Hematopoietic multipotent progenitor cell treated with erythropoietin and hydrocortisone succinate and interleukin-3 and kit ligand, for 6 days (in vitro differentiated cells): ENCODE measurements at regions not wholly inside any gene's neighbourhood (a gene's known extent, or its start where the extent isn't known, plus 50 kb on each side); places are given as distances from the start of the nearest gene placed in this dataset.

Source experiments
- DNase-seq: peaks from one replicate; pipeline ENCODE4 v3.0.0-alpha.2; 2015

DNA sequence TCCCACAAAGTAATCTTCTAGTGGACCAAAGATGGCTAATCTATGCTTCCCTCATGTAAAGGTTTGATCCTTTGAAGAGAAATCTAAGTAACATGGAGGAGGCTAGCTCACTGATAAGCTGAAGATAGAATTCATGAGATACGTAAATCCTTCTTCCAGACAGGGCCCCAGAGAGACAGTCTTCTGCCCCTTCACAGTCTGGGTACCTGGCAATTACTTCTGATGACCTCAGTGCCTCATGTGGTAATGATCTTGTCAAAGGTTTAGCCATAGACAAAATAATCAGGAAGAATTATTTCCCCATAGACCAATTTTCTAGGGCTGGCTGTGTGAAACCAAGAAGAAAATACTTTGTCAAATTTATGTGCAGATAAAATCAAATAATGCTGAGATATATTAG, 495.8 kb downstream of the METTL4 start:
- no peak for DNase-seq

DNA sequence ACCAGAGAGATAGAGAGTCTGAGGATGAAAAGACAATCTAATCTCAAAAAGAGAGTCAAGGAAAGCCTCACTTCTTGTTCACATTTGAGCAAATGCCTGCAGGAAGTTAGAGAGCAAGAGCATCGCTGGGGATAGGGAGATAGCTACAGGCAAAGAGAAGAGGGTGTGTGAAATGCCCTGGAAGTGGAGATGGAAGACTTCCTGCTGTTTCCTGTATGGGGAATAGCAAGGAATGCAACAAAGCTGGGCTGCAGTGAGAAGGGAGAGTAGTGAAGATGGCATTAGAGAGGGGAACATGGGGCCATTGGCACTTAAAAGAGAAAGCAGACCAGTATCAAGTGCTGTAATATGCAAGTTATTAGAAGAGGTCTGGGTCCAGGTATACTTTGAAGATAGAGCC, 488.6 kb downstream of the METTL4 start:
- no peak for DNase-seq

DNA sequence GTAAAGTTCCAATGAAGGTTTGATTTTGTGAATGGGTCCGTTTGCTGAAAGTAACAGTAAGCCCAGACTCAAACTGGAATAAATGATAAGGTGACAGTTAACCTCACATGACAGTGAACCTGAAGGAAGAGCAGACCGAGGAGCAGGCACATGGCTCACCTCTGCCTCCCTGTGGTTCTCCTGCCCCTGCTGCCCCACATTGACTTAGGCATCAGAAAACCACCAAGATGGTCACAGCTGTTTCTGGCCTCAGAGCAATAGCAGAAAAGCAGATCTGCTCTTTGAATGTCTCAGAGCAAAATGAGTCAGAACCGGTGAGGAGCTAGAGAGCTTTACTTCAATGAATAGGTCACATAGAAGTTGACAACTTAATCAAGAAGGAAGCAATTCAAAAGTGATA, 487.6 kb downstream of the METTL4 start:
- DNase-seq = peak; percentile 51

DNA sequence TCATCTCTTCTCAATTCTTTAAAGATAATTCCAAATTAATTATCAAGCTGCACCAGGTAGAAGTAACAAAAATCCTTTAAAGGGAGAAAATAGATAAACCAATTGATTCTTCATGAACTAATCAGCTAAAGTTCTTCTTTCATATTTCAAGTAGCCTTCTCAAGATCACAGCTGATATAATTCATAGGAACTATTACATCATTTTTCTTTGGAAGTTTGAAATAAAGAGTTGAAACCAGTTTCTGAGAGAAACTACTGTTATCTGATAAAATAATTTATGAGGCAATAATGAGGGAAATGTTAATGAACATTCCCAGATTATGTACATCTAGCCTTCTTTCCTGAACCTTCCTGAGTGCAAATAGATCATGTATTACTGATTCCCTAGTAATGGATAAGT, 484.9 kb downstream of the METTL4 start:
- DNase-seq = no peak

DNA sequence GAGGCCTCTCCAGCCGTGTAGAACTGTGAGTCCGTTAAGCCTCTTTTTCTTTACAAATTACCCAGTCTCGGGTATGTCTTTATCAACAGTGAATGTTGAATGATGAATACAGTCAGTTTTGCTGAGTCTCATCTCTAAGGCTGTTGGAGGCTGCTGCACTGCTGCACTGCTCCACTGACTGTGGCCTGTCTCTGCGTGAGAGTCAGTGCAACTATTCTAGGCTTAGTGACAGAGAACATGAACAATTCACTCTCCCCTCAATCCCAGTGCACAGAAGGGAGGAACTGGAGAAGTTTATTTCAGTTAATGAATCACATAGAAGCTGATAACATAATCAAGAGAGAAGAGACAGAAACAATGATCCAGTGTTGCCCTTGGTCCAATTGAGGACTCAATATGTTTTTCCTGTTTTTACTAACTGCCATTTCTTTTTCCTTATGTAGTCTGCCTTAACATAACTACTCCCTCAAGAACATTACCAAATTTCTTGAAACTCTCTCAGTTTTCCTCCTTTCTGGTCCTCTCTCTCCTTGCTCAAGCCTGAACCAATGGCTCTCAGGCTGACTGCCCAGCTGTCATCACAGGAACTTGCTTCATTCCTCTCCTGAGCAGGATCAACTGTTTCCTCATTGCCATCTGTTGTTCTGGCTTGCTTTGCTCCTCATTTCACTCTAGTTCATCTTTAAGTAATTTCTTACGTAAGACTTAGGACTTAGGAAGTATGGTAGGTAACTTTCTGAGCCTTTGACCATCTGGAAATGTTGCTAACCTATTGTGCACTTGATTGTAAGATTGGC, 483.2 kb downstream of the METTL4 start:
- DNase-seq = peak; percentile 52

DNA sequence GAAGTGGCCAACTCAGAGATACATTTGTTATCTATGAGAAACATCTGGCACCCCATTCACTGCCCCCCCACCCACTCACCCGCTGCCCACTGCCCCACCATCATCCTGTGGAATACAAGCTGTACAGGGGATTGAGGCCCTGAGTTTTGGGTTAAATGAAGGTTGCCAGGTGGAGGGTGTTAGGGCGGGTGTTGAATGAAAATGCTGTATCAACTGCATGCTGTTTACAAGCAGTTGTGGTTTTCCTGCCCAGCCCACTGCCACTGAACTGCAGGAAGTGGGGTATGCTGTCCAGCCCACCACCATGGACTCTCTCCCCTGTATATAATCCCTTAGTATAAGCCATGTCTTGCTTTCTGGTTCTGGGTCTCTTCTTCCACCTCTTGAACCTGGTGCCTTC, 481.9 kb downstream of the METTL4 start:
- no peak for DNase-seq

DNA sequence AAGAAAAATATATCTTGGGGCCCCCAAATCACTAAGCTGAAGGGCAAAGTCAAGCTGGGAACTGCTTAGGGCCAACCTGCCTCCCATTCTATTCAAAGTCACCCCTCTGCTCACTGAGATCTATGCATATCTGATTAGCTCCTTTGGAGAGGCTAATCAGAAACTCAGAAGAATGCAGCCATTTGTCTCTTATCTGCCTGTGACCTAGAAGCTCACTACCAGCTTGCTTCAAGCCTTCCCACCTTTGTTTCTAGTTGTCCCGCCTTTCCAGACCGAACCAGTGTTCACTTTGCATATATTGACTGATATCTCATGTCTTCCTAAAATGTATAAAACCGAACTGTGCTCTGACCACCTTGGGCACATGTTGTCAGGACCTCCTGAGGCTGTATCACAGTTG, 479.4 kb downstream of the METTL4 start:
- no peak for DNase-seq

DNA sequence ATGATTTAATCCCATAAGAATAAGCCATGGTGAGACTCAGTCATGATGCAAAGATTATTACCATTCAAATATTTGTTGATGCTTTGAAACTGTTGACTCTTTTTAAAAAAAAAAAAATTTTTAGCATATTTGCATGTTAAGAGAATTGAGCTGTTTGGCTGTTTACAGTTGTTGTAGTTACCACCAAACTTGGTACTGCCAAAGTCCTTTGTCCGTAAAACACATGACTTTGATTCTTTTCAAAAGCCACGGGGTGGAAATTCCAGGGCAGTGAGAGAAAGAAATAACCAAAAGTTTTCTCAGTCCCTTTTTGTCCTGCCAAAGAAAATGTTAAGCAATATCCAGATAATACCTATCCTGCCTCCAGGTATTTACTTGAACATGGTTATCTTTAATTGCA, 474.8 kb downstream of the METTL4 start:
- DNase-seq = no peak

DNA sequence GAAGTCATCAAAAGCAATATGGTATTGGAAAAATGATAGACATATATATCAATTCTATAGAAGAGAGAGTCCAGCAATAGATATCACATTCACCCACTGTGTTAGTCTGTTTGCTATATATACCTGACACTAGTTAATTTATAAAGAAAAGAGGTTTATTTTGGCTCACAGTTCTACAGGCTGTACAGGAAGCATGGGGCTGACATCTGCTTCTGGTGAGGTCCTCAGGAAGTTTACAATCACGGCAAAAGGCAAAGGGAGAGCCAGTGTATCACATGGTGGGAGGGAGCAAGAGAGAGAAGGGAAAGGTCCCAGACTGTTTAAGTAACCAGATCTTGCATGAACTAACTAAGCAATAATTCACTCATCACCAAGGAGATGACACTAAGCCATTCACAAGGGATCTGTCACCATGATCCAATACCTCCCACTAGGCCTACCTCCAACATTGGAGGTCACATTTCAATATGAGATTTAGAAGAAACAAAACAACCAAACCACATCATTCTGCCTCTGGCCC, 470.6 kb downstream of the METTL4 start:
- no peak for DNase-seq

DNA sequence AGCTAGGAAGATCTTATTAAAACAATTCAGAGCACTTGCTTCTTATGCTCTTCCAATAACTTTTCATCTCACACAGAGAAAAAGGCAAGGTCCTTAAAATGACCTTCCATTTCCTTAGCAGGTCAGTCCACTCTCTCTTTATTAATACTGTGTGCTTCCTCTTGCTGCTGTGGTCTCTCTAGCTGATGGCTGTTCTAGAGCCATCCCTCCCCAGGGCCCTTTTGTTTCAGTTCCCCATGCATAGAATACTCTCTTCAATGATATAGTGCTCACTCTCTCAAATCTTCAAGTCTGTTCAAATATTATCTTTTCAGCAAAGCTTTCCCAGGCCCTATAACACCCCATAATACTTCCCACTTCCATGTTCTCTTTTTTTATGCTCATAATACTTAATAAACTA, 469.3 kb downstream of the METTL4 start:
- no peak for DNase-seq

DNA sequence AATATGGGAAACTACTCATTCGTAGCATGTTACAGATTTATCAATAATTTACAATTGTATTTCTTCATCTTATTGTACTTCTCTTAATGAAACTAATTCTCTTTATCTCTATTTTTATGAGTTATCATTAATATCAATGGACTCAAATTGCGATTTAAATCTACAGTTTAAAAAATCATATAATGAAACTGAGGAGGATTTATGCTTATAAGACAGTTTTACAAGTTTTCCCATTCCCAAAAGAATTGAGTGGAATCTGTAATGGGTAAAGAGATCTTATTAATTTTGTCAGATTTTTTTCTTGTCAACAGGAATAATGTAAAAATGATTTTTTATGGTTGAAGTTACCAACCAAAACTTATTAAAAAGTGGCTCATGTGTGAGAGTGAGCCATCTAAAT, 468.0 kb downstream of the METTL4 start:
- DNase-seq = no peak

DNA sequence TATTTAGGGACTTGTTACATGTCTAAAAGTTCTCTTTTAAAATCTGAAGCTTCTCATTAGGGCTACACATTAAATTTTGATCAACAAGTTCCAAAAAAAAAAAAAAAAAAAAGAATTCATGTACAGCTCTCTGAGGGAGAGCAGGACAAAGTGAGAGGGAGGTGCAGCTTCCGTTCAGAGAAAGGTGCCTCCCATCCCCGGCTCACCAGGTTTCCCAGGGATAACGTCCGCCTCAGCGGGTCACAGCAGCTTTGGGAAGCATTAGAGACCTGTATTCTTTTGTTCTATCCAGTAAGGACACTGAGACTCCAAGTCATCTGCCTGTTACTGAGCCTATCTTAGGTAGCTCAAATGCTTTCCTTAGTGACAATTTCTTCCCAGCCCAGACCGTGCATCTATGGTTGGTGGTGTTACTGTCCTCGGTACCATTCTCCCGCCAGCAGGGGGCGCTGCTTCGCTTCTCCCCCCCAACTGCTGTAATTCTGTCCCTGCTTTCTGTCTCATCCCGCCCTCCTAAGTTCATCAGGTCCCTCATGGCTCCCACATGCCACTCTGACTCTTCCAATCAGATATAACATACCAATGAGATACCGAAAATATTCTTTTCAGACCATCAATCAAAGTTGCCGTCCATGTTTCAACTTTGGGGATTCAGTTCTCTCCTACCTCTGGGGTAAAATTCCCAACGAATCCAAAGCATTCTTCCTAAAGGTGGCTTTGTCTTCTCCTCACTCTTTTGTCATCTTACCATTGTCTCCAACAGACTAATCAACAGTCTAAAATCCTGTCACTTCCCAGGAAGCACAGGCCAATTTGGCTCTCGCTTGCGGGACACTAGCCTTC, 466.5 kb downstream of the METTL4 start:
- peak; percentile 69 for DNase-seq

DNA sequence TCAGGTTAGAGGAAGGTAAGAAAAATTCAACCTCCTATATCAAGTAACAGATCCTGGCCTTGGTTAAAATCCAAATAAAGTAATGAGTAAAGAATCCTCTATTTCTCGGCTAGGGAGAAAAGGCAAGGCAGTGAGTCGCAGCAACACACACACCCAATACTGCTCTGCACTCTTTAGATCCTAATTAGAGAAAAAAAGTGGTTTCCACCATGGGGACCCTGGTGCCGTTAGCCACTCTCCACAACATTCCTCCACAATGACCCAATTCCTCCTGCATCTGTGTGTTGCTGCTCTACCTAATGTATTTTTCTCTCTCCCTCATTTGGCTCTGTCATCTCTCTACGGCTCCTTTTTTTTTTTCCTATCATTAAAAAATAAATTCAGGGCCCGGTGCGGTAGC, 462.7 kb downstream of the METTL4 start:
- DNase-seq = no peak

DNA sequence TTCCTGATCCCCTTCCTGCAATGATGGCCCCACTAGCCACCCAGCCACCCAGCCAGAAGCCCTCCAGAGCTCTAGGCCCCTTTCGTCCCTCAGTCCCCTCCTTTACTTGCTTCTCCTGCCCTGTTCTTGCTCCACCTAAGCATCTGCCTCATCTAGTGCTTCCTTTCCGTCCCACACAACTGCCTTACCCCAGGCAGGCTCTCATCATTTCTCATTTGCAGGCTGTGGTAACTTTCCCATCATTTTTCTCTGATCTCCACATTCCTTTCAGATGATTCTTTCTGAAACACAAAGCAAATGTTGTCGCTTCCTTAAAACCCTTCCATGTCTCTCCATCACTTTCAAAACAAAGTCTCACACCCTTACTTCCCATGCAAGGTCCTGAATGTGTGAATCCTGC, 459.8 kb downstream of the METTL4 start:
- no peak for DNase-seq

DNA sequence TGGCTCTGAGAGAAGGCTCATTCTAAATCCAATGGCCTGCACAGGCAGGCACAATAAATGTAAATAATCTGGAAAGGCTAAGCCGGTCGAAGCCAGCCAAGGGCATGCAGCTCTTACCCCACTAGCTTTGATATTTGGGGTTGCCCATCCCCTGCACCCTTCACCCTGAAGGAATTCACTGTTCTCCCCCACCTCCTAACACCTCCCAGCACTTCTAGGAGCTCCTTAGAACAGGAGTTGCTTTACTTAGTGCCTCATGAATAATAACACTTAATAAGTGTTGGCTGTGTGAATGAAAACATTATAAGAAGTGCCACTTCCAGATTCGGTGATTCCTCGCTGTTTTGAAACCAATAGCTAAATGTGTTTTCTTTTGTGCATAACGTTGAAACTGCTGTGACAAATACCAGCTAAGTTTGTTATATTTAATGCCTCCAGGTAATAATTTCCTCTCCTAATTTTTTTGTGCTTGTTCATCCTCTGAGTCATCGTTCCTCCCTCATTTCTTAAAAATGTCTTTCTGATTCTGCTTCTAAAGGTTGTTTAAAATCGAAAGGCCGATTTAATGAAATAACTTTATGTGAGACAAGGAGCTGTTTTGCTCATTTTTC, 458.8 kb downstream of the METTL4 start:
- no peak for DNase-seq

DNA sequence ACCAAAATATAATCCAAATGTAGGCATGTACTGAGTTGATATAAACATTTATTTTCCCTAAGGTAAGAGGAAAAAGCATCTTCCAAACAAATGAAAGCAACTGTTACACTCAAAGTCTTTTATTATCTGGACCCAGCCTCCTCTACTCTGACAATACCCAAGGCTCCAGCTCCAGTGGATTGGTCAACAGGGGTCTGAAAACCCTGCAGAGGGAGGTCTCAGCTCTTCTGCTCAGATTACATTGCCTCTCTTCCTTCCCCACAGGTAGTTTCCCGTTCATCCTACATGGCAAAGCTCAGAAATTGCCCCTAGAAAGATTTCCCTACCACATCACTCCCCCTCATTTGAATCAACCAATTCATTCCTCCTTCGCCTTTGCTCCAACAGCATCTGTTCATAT, 457.0 kb downstream of the METTL4 start:
- DNase-seq = no peak

DNA sequence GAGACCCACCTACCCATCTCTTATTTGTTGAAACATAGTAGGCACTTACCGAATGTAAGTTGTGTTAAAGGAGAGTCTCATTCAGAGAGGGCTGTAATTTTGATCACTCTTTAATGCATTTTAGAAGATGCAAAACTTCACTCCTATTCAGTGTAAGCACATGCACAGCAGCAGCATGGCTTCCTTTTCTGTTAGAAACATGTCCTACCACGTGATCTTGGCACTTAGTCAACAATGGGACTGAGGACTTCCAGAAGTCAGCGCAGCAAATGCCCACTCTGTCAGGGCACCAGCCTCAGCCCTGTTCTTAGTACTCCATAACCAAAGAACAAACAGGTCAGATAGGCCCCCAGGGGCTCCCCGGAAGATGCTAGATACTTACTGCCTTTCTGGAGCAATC, 456.5 kb downstream of the METTL4 start:
- DNase-seq = no peak

DNA sequence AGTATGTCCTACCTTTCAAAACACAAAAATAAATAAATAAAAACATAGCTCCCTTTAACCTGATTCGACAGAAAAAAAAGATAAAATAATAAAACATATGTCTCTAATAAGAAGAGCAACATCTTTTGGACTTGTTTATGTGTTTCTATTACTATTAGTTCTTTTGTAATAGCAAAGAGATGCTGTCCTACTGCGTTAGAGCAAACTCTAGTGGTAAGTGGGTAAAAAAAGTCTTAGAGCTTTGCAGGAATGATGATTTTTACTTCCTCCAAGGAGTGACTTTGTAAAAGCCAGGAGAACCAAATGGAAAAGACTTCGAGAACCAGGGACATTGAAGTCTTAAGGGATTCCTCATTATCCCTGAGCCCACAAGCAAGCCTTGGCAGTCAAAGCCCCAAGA, 450.1 kb downstream of the METTL4 start:
- no peak for DNase-seq

DNA sequence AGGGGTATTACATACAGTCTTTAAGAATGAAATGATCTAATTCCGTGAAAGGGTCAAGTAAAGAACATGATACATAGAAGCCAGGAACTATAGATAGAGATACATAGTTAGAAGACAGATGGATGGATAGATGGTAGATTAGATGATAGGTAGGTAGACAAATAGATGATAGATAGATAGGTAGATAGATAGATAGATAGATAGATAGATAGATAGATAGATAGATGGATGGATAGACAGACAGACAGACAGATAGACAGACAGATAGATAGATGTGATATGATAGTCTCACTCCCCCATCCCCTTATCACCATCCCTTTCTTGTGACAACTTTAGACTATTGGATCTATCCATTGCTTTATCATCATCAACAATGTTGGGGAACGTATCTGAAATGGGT, 448.2 kb downstream of the METTL4 start:
- no peak for DNase-seq

DNA sequence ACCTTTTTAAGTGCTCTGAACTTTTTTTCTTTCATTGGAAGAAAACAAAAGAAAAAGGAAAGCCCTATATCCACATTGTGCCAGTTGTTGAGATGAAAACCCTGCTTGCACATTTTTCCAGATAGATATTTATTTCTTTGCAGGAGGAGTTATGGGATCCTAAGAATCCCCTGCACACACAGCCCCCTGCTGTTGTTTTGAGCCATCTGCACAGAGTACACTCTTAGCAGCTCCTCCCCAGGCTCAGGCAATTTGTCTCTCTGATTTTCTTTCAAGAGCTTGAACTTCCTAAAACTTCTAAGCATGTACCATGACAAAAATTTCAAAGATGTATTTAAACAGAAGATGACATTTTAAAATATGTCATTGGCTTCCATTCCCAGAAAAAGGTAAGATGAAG, 436.9 kb downstream of the METTL4 start:
- DNase-seq = no peak

DNA sequence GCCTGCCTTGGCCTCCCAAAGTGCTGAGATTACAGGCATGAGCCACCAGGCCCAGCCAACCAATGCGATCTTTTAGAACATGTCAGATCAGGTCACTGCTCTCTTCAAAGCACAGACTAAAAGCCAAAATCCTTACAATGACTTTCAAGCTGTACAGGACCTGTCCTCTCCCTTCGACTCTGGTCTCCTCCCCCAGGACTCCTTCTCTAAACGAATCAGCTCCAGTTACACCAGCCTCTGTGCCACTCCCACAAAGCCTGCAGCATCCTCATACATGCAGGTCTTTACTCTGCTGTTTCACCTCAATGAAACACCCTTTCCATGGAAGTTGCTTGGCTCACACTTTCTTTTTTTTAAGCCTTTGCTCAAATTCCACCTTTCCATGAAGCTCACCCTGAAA, 436.0 kb downstream of the METTL4 start:
- no peak for DNase-seq

DNA sequence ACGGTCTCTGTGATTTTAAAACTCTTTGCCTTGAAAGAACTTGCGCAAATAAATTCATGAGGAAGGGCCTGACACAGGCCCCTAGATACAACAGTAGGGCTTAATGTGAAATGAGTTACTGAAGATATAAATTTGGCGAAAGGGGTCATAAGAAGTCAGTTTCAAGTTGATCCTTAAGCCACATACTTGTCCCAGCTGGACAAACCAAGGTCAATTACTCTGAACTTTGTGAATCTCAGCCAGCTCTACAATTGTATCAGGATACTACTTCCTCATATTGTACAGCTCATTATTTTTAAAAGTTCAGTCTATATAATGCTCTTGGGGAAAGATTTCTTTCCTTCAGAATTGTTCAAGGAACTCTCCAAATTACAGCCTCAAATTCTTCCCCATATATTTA, 432.8 kb downstream of the METTL4 start:
- DNase-seq = no peak

DNA sequence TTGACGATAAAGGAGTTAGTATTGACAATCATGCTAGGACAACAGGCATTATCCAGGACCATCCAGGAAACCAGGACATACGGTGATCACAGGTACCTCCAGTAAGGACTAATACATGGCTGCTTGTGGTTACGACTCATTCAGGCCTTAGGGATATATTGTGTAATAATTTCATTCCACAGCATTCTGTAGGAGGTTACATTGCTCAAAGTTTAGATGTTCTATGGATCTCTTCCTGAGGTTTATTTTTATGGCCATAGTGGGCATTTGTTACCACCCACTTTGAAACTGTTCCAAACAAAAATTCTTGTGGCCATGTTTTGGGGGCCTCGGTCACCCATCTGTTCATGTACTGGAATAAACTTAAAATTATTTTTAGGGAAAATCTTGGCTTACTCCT, 431.6 kb downstream of the METTL4 start:
- no peak for DNase-seq

DNA sequence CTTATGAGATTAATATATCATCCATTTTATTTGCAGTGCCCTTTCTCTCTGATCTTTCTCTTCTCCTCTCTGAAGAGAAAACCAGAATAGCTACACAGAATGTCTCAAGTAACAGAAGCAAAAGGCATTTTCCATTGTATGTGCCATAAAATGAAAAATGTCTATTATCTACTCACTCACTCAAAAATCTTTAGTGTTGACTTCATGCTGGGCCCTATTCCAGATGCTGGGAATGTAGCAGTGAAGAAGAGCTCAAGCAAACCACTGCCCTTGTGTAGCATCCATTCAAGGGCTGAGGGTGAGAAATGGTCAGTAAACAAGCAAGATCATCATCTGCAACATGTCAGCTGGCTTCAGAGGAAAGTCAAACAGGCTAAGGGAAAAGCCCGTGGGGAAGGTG, 427.7 kb downstream of the METTL4 start:
- DNase-seq = no peak
